ENCODE measurements at regions not wholly inside any gene's neighbourhood (a gene's known extent, or its start where the extent isn't known, plus 50 kb on each side); places are given as distances from the start of the nearest gene placed in this dataset.
A peak's percentile ranks its signal among the peaks of the same experiment; 100 is the strongest.

DNA sequence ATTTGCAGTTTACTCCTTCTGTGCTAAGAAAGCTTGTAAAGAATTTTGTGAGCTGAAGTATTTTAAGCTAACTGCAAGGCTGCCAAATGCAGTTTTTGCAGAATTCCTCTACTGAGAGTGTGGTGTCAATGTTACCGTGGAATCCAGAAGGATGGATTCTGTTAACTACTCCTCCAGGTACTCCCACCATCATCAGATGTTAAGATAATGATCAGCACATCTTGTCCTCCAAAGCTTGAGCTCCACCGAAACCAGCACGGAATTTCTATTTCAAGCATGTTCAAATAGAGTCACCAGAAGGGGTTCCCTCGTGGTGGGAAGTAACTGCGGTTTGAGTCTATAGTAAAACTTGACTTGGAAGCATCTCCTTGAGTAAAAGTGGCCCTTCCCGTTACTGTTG, 64.3 kb upstream of the CDKN3 start:
- Histone ChIP-seq H3K27me3 (ENCODE audit: control insufficient read depth, insufficient read depth, low read length) (no peaks in the 10 kb centered on the region), H3K4me3 (ENCODE audit: low read depth, low read length) (no peak overlapping the region), H3K36me3 (ENCODE audit: control insufficient read depth, insufficient read depth, low read length) (no peaks in the 10 kb centered on the region)
- no peak for DNase-seq (ENCODE audit: low read depth)
- no peak for TF ChIP-seq CTCF (IDR thresholded peaks at IDR 0.05; ENCODE audit: insufficient read depth, low read depth, low read length)
- ChIA-PET CTCF (interaction anchor here (0.9 to 2.7 kb wide), 5 partner anchors 10 to 794 kb away, joined by 3 to 10 read pairs (median 3); no protein-coding TSS in a partner anchor), POLR2A (no interaction called here)

DNA sequence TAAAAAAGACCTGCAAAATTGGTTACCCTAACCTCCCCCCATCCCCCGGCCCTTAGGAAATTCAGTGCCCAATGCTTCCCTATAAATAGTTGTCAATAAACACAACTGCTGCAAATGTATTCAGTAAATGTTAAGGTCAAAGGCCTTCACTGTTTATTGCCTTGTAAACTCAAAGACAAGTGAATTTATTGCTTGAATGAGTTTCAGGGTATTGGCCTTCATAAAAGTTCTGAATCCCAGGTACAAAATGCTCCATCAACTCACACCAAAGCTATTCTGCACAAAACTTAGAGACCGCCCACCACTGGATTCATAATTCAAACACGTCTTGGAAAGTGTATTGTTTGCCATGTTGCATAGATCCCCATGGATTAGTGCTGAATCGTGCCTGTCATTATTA, 63.3 kb upstream of the CDKN3 start:
- no peak for DNase-seq (ENCODE audit: low read depth)
- Histone ChIP-seq H3K36me3 (ENCODE audit: control insufficient read depth, insufficient read depth, low read length) (no peaks in the 10 kb centered on the region), H3K27me3 (ENCODE audit: control insufficient read depth, insufficient read depth, low read length) (no peaks in the 10 kb centered on the region), H3K4me3 (ENCODE audit: low read depth, low read length) (no peak overlapping the region)
- POLR2A ChIA-PET: no interaction called here
- CTCF ChIA-PET: interaction anchor here (1.3 to 2.7 kb wide), 2 partner anchors 14 to 145 kb away, joined by 3 to 10 read pairs; no protein-coding TSS in a partner anchor
- no peak for TF ChIP-seq CTCF (IDR thresholded peaks at IDR 0.05; ENCODE audit: insufficient read depth, low read depth, low read length)

DNA sequence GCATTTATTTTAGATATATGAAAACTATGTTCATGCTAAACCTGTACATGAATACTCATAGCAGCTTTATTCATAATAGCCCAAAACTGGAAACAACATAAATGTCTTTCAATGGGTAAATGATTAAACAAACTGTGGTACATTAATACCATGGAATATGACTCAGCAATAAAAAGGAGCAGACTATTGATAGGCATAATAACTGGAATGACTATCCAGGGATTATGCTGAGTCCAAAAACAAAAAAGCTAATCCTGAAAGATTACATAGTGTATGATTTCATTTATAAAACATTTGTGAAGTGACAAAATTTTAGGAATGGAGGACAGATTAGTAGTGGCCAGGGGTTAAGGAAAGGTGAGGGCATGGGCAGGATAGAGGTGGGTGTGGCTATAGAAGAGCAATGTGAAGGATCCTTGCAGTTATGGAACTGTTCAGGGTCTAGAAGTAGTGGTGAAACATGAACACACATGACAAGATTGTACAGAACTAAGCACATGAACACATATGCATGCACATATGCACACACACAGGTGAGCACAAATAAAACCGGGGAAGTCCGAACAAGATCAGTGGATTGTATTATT, 61.1 kb upstream of the CDKN3 start:
- POLR2A ChIA-PET: no interaction called here
- DNase-seq (ENCODE audit: low read depth): no peak
- H3K27me3 ChIP-seq (ENCODE audit: control insufficient read depth, insufficient read depth, low read length): no peaks in the 10 kb centered on the region; the same call in 1 of the 2 replicates
- TF ChIP-seq CTCF (IDR thresholded peaks at IDR 0.05; ENCODE audit: insufficient read depth, low read depth, low read length): no peak
- CTCF ChIA-PET: no interaction called here
- no peak overlapping the region for H3K4me3 ChIP-seq (ENCODE audit: low read depth, low read length)
- H3K36me3 ChIP-seq (ENCODE audit: control insufficient read depth, insufficient read depth, low read length): no peaks in the 10 kb centered on the region

DNA sequence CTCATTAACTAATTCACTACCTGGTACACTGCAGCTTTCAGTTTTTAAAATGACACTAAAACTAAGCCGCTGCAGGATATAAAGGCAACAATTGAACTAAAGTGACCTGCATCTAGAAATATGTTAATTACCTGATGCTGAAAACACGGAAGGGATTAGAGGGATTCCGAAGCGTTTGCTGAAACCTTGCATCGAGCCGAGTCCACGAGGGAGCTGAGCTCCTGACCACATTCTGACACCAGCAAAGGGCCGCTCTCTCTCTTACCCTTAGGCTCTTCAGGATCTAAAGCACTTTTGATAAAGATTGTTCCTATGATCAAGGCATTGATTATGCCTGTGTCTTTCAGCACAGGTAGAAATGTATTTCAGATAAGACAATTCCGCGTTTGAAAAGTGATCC, 59.5 kb upstream of the CDKN3 start:
- POLR2A ChIA-PET: interaction anchor here (0.6 kb wide), 1 partner anchor 773 kb away, joined by 5 read pairs; no protein-coding TSS in a partner anchor
- no peak for DNase-seq (ENCODE audit: low read depth)
- TF ChIP-seq CTCF (IDR thresholded peaks at IDR 0.05; ENCODE audit: insufficient read depth, low read depth, low read length): no peak
- no peak overlapping the region for H3K4me3 ChIP-seq (ENCODE audit: low read depth, low read length)
- CTCF ChIA-PET: interaction anchor here (1.0 to 2.6 kb wide), 6 partner anchors 8 to 800 kb away, joined by 3 to 18 read pairs (median 3); no protein-coding TSS in a partner anchor
- no peaks in the 10 kb centered on the region for H3K36me3 ChIP-seq (ENCODE audit: control insufficient read depth, insufficient read depth, low read length)
- no peaks in the 10 kb centered on the region; the same call in 1 of the 2 replicates for H3K27me3 ChIP-seq (ENCODE audit: control insufficient read depth, insufficient read depth, low read length)

GRCh38 chr14:54338696-54339317, 58.0 kb upstream of the CDKN3 start:
- POLR2A ChIA-PET: no interaction called here

More at GRCh38 chr14:54338696-54339317, 58.0 kb upstream of the CDKN3 start:
- Histone ChIP-seq H3K27me3 (ENCODE audit: control insufficient read depth, insufficient read depth, low read length) (no peaks in the 10 kb centered on the region; the same call in 1 of the 2 replicates), H3K4me3 (ENCODE audit: low read depth, low read length) (no peak overlapping the region), H3K36me3 (ENCODE audit: control insufficient read depth, insufficient read depth, low read length) (no peaks in the 10 kb centered on the region)
- DNase-seq (ENCODE audit: low read depth): no peak
- peak; percentile 70 for TF ChIP-seq CTCF (IDR thresholded peaks at IDR 0.05; ENCODE audit: insufficient read depth, low read depth, low read length)
- CTCF ChIA-PET: interaction anchor here (0.6 to 2.6 kb wide), 11 partner anchors 9 to 800 kb away, joined by 3 to 18 read pairs (median 4); no protein-coding TSS in a partner anchor

All from BJ (cell line).